Panc1 (cell line): ENCODE measurements at regions not wholly inside any gene's neighbourhood (a gene's known extent, or its start where the extent isn't known, plus 50 kb on each side); places are given as distances from the start of the nearest gene placed in this dataset.
"Not testable (repeated sequence)": the region's sequence is repeated elsewhere in the genome, so short reads cannot be mapped to it uniquely, and the experiment has no call there.

Source experiments
- ATAC-seq: fragments of 200-7000 bp; cut with Tn5 transposase; 2 replicates; pipeline ENCODE4 v1.9.1; 2020; ENCODE audit warnings: mild to moderate bottlenecking, moderate library complexity
- BruUV-seq: library from RNA; stranded (reverse); fragments of 400-500 nt; replicated peaks from 2 replicates; lab custom pipeline; 2021; lab: Mats Ljungman, UMichigan
- CTCF ChIA-PET: fragments of 300-600 bp; sonication (Branson Sonifier 250); formaldehyde crosslinking; loops from one replicate; lab custom pipeline; 2022; ENCODE audit warnings: antibody characterized with exemption; lab: Charles Lee
- POLR2A ChIA-PET: fragments of 300-600 bp; sonication (Branson Sonifier 250); formaldehyde crosslinking; loops from one replicate; lab custom pipeline; 2022; ENCODE audit warnings: antibody characterized with exemption; lab: Charles Lee
- DNase-seq: peaks from one replicate; pipeline ENCODE4 v3.0.0-alpha.2; 2010; ENCODE audit warnings: low read depth, low spot score
- H3K27ac ChIP-seq: 2 replicates; pipeline ENCODE4 v1.5.1; 2011; ENCODE audit warnings: mild to moderate bottlenecking, low read length, inconsistent platforms
- H3K27me3 ChIP-seq: fragments of 200-500 bp; sonication (Bioruptor generic); 2 replicates; pipeline ENCODE4 v1.6.0; 2014; ENCODE audit warnings: low read length, inconsistent platforms; ENCODE audit not compliant: control insufficient read depth, insufficient read depth
- H3K36me3 ChIP-seq: fragments of 200-500 bp; sonication (Bioruptor generic); 2 replicates; pipeline ENCODE4 v1.5.1; 2014; ENCODE audit warnings: inconsistent platforms, mild to moderate bottlenecking, low read length, moderate library complexity; ENCODE audit not compliant: control insufficient read depth, insufficient read depth
- H3K4me1 ChIP-seq: 2 replicates; pipeline ENCODE4 v1.5.1; 2011; ENCODE audit warnings: inconsistent platforms, mild to moderate bottlenecking, low read length, moderate library complexity; ENCODE audit not compliant: control insufficient read depth, insufficient read depth
- H3K4me3 ChIP-seq, 2 experiments: 2 replicates each; pipeline ENCODE4 v1.5.1; 2011 to 2012; ENCODE audit warnings: low read depth in 2 of 2, low read length in 2 of 2, mild to moderate bottlenecking in 2 of 2, inconsistent platforms in 1 of 2, moderate library complexity in 1 of 2
- H3K9me3 ChIP-seq: fragments of 200-500 bp; sonication (Bioruptor generic); 2 replicates; pipeline ENCODE4 v1.5.1; 2014; ENCODE audit warnings: low read depth, mild to moderate bottlenecking, inconsistent platforms, low read length, moderate library complexity; ENCODE audit not compliant: control insufficient read depth, insufficient read depth
- CTCF ChIP-seq: fragments of 450-650 bp; IDR thresholded peaks from 2 replicates; pipeline ENCODE4 v1.5.1; 2017; ENCODE audit warnings: mild to moderate bottlenecking
- POLR2AphosphoS5 ChIP-seq: IDR thresholded peaks from 2 replicates; pipeline ENCODE4 v1.6.1; 2012; ENCODE audit warnings: mild to moderate bottlenecking, low read depth, low read length, moderate library complexity
- SIN3A ChIP-seq: IDR thresholded peaks from 2 replicates; pipeline ENCODE4 v1.6.1; 2012; ENCODE audit warnings: low read depth, mild to moderate bottlenecking, low read length, moderate library complexity, borderline replicate concordance; ENCODE audit not compliant: insufficient read depth
- TCF7L2 ChIP-seq: IDR thresholded peaks from 2 replicates; pipeline ENCODE4 v1.6.1; 2011; ENCODE audit warnings: mild to moderate bottlenecking, low read depth, low read length, inconsistent platforms
- in situ Hi-C: cut with HindIII; loops from 2 replicates; pipeline ENCODE4 v1.10.0; 2016; ENCODE audit warnings: low sequenced_read_pairs, low pct_unique_long_range_greater_than_20kb
- intact Hi-C: fragments of 100-400 bp; cut with micrococcal nuclease; formaldehyde crosslinking; loops from one replicate; pipeline ENCODE4 v1.10.0; 2022; ENCODE audit not compliant: unreplicated experiment
- TF ChIP-seq, protein P1 (sequence below), 2 experiments: IDR thresholded peaks; 2 replicates each; pipeline ENCODE4 v1.6.1; 2011 to 2012; ENCODE audit warnings: low read depth in 2 of 2, control low read depth in 1 of 2, low read length in 1 of 2, mild to moderate bottlenecking in 1 of 2, moderate library complexity in 1 of 2; ENCODE audit not compliant: insufficient read depth in 1 of 2

GRCh38 chrX:1045680-1046314, 166.7 kb downstream of the CRLF2 start:
- H3K36me3 ChIP-seq = no peaks in the 10 kb centered on the region
- H3K27ac ChIP-seq = no peak overlapping the region
- no peaks in the 10 kb centered on the region for H3K9me3 ChIP-seq
- no peak for DNase-seq
- no peaks in the 10 kb centered on the region for H3K4me1 ChIP-seq
- CTCF ChIA-PET = no interaction called here
- in situ Hi-C loops = no loop called here
- intact Hi-C loops = no loop called here
- no peak for ATAC-seq
- no peak overlapping the region for H3K4me3 ChIP-seq
- no peaks in the 10 kb centered on the region for H3K27me3 ChIP-seq
- no TSS peak for BruUV-seq
- no peak for TF ChIP-seq CTCF
- TF ChIP-seq, protein P1, sequence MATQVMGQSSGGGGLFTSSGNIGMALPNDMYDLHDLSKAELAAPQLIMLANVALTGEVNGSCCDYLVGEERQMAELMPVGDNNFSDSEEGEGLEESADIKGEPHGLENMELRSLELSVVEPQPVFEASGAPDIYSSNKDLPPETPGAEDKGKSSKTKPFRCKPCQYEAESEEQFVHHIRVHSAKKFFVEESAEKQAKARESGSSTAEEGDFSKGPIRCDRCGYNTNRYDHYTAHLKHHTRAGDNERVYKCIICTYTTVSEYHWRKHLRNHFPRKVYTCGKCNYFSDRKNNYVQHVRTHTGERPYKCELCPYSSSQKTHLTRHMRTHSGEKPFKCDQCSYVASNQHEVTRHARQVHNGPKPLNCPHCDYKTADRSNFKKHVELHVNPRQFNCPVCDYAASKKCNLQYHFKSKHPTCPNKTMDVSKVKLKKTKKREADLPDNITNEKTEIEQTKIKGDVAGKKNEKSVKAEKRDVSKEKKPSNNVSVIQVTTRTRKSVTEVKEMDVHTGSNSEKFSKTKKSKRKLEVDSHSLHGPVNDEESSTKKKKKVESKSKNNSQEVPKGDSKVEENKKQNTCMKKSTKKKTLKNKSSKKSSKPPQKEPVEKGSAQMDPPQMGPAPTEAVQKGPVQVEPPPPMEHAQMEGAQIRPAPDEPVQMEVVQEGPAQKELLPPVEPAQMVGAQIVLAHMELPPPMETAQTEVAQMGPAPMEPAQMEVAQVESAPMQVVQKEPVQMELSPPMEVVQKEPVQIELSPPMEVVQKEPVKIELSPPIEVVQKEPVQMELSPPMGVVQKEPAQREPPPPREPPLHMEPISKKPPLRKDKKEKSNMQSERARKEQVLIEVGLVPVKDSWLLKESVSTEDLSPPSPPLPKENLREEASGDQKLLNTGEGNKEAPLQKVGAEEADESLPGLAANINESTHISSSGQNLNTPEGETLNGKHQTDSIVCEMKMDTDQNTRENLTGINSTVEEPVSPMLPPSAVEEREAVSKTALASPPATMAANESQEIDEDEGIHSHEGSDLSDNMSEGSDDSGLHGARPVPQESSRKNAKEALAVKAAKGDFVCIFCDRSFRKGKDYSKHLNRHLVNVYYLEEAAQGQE (IDR thresholded peaks at IDR 0.05; ENCODE audit: insufficient read depth in 1 of 2, low read depth in 2 of 2, low read length in 1 of 2) = no peak
- TF ChIP-seq TCF7L2 = no peak
- TF ChIP-seq SIN3A = no peak
- no peak for TF ChIP-seq POLR2AphosphoS5
- POLR2A ChIA-PET = no interaction called here

DNA sequence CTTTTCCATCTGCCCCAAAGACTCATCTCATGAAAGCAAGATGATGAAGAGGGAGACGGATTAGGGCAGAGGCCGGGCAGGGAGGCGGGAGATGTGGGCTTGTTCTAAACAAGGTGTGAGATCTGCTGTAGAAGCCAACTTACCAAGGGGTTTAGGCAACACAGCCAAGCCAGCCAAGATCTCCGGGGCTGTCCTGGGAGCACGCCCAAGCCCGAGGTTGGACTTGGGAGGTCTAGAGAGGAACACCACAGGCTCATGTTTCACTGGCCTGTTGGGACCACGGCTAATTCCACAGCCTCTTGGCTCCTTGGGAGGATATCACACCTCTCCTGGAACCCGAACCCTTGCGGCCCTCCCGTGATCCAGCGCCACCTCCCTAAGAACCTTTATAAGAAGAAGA, 171.4 kb downstream of the CRLF2 start:
- TF ChIP-seq, protein P1 (IDR thresholded peaks at IDR 0.05; ENCODE audit: insufficient read depth in 1 of 2, low read depth in 2 of 2, low read length in 1 of 2) = no peak
- intact Hi-C loops = no loop called here
- no peak overlapping the region for H3K27ac ChIP-seq
- CTCF ChIA-PET = no interaction called here
- no TSS peak for BruUV-seq
- H3K36me3 ChIP-seq = no peaks in the 10 kb centered on the region
- H3K4me1 ChIP-seq = no peaks in the 10 kb centered on the region
- in situ Hi-C loops = no loop called here
- no peak for DNase-seq
- POLR2A ChIA-PET = no interaction called here
- no peaks in the 10 kb centered on the region for H3K27me3 ChIP-seq
- no peak for ATAC-seq
- H3K9me3 ChIP-seq = no peaks in the 10 kb centered on the region
- H3K4me3 ChIP-seq = no peak overlapping the region

- CTCF ChIA-PET, intact Hi-C loops, in situ Hi-C loops, H3K27me3 ChIP-seq, H3K36me3 ChIP-seq, DNase-seq, POLR2A ChIA-PET, H3K27ac ChIP-seq, BruUV-seq, H3K9me3 ChIP-seq, H3K4me3 ChIP-seq, H3K4me1 ChIP-seq, ATAC-seq: not testable (repeated sequence)
These were observed 176.5 kb downstream of the CRLF2 start for GRCh38 chrX:1035931-1036330.
